HG03280 (cell line): ENCODE measurements at regions not wholly inside any gene's neighbourhood (a gene's known extent, or its start where the extent isn't known, plus 50 kb on each side); places are given as distances from the start of the nearest gene placed in this dataset.

ENCODE experiments used
- ATAC-seq: cut with Tn5 transposase; IDR thresholded peaks from one replicate; pipeline ENCODE4 v1.9.1; 2021; ENCODE audit warnings: mild to moderate bottlenecking, moderate library complexity; ENCODE audit not compliant: unreplicated experiment

- no peak for ATAC-seq
Observed at GRCh38 chr13:29674532-29674931, 79.0 kb upstream of the SLC7A1 start.

- ATAC-seq = no peak
Observed at GRCh38 chr13:29664591-29664990, 69.1 kb upstream of the SLC7A1 start.

- ATAC-seq = no peak
Observed at GRCh38 chr13:29654843-29655547, 59.5 kb upstream of the SLC7A1 start.

- no peak for ATAC-seq
Observed at GRCh38 chr13:29654384-29654783, 58.9 kb upstream of the SLC7A1 start.

- ATAC-seq = no peak
Observed at GRCh38 chr13:29648760-29649159, 53.3 kb upstream of the SLC7A1 start.
